ENCODE measurements at regions not wholly inside any gene's neighbourhood (a gene's known extent, or its start where the extent isn't known, plus 50 kb on each side); places are given as distances from the start of the nearest gene placed in this dataset.

- no peak for DNase-seq
- Histone ChIP-seq H3K27me3 (no peaks in the 10 kb centered on the region), H3K4me1 (replicated peaks in 1 of 2) (no peaks in the 10 kb centered on the region), H3K36me3 (replicated peaks in 1 of 2) (no peaks in the 10 kb centered on the region), H3K4me3 (no peak overlapping the region), H3K27ac (no peak overlapping the region), H3K9me3 (replicated peaks in 1 of 3) (no peaks in the 10 kb centered on the region)
- intact Hi-C loops (cut with DNase I), result no loop called here
- 78 to 97% (median 87%) methylated on average over 5 of the region's 5 CpGs for WGBS, 4 donors
- no peak for TF ChIP-seq POLR2A (IDR thresholded peaks at IDR 0.05)
- TF ChIP-seq CTCF (IDR thresholded peaks at IDR 0.05), result no peak
These were observed 110.6 kb upstream of the ATP8B1 start for GRCh38 chr18:57913686-57914085.

GRCh38 chr18:57910817-57911216 lies 107.7 kb upstream of the ATP8B1 start:
- Histone ChIP-seq H3K36me3 (replicated peaks in 1 of 2) (no peaks in the 10 kb centered on the region), H3K4me1 (replicated peaks in 1 of 2) (peaks cover 0 to 10% of the 10 kb centered on the region in 2 donors), H3K4me3 (no peak overlapping the region), H3K9me3 (replicated peaks in 1 of 3) (no peaks in the 10 kb centered on the region), H3K27me3 (no peaks in the 10 kb centered on the region), H3K27ac (no peak overlapping the region)
- no peak for DNase-seq
- TF ChIP-seq CTCF (IDR thresholded peaks at IDR 0.05) (no peak), POLR2A (IDR thresholded peaks at IDR 0.05) (no peak)
- intact Hi-C loops (cut with DNase I), result no loop called here
- 79 to 85% (median 83%) methylated on average over 7 of the region's 7 CpGs for WGBS, 4 donors

GRCh38 chr18:57910134-57910533 lies 107.0 kb upstream of the ATP8B1 start:
- no peaks in the 10 kb centered on the region for H3K36me3 ChIP-seq (replicated peaks in 1 of 2)
- intact Hi-C loops (cut with DNase I), result no loop called here
- no peak for TF ChIP-seq CTCF (IDR thresholded peaks at IDR 0.05)
- no peak for TF ChIP-seq POLR2A (IDR thresholded peaks at IDR 0.05)
- no peaks in the 10 kb centered on the region for H3K27me3 ChIP-seq
- H3K9me3 ChIP-seq (replicated peaks in 1 of 3), result no peaks in the 10 kb centered on the region
- H3K4me3 ChIP-seq, result no peak overlapping the region
- H3K27ac ChIP-seq, result no peak overlapping the region
- H3K4me1 ChIP-seq (replicated peaks in 1 of 2), result peaks cover 0 to 10% of the 10 kb centered on the region in 2 donors
- 69 to 85% (median 82%) methylated on average over 2 of the region's 2 CpGs for WGBS, 4 donors
- DNase-seq, result no peak

GRCh38 chr18:57909620-57910019 lies 106.5 kb upstream of the ATP8B1 start:
- H3K4me1 ChIP-seq (replicated peaks in 1 of 2), result peaks cover 0 to 10% of the 10 kb centered on the region in 2 donors
- 82 to 99% (median 90%) methylated on average over 7 of the region's 7 CpGs for WGBS, 4 donors
- no peak for DNase-seq
- no peak overlapping the region for H3K4me3 ChIP-seq
- intact Hi-C loops (cut with DNase I), result no loop called here
- H3K27ac ChIP-seq, result no peak overlapping the region
- no peaks in the 10 kb centered on the region for H3K9me3 ChIP-seq (replicated peaks in 1 of 3)
- H3K27me3 ChIP-seq, result no peaks in the 10 kb centered on the region
- no peak for TF ChIP-seq CTCF (IDR thresholded peaks at IDR 0.05)
- TF ChIP-seq POLR2A (IDR thresholded peaks at IDR 0.05), result no peak
- no peaks in the 10 kb centered on the region for H3K36me3 ChIP-seq (replicated peaks in 1 of 2)
